ENCODE measurements at regions not wholly inside any gene's neighbourhood (a gene's known extent, or its start where the extent isn't known, plus 50 kb on each side); places are given as distances from the start of the nearest gene placed in this dataset.

- no peak for TF ChIP-seq CTCF (IDR thresholded peaks at IDR 0.05; ENCODE audit: low read depth, low read length)
Observed at GRCh38 chr13:67990868-67991267, 760.7 kb upstream of the PCDH9 start.

GRCh38 chr13:67986234-67986633 lies 756.1 kb upstream of the PCDH9 start:
- no peak for TF ChIP-seq CTCF (IDR thresholded peaks at IDR 0.05; ENCODE audit: low read depth, low read length)
- no peak for DNase-seq (ENCODE audit: extremely low read depth, low read depth)

More at GRCh38 chr13:67990868-67991267, 760.7 kb upstream of the PCDH9 start:
- no peak for DNase-seq (ENCODE audit: extremely low read depth, low read depth)

GRCh38 chr13:67977066-67977465 lies 746.9 kb upstream of the PCDH9 start:
- TF ChIP-seq CTCF (IDR thresholded peaks at IDR 0.05; ENCODE audit: low read depth, low read length) = no peak
- no peak for DNase-seq (ENCODE audit: extremely low read depth, low read depth)

GRCh38 chr13:67971291-67971690 lies 741.2 kb upstream of the PCDH9 start:
- TF ChIP-seq CTCF (IDR thresholded peaks at IDR 0.05; ENCODE audit: low read depth, low read length) = no peak
- no peak for DNase-seq (ENCODE audit: extremely low read depth, low read depth)

GRCh38 chr13:67967031-67967430 lies 736.9 kb upstream of the PCDH9 start:
- TF ChIP-seq CTCF (IDR thresholded peaks at IDR 0.05; ENCODE audit: low read depth, low read length) = no peak
- no peak for DNase-seq (ENCODE audit: extremely low read depth, low read depth)

GRCh38 chr13:67966065-67966464 lies 735.9 kb upstream of the PCDH9 start:
- DNase-seq (ENCODE audit: extremely low read depth, low read depth) = no peak
- TF ChIP-seq CTCF (IDR thresholded peaks at IDR 0.05; ENCODE audit: low read depth, low read length) = no peak

GRCh38 chr13:67964986-67965385 lies 734.9 kb upstream of the PCDH9 start:
- no peak for DNase-seq (ENCODE audit: extremely low read depth, low read depth)
- no peak for TF ChIP-seq CTCF (IDR thresholded peaks at IDR 0.05; ENCODE audit: low read depth, low read length)
